DND-41 (cell line): ENCODE measurements at regions not wholly inside any gene's neighbourhood (a gene's known extent, or its start where the extent isn't known, plus 50 kb on each side); places are given as distances from the start of the nearest gene placed in this dataset.

Source experiments
- EZH2 ChIP-seq: IDR thresholded peaks from 3 replicates; pipeline ENCODE4 v1.6.1; 2012; ENCODE audit warnings: borderline replicate concordance, low read depth, mild to moderate bottlenecking, moderate library complexity, low read length, inconsistent platforms; ENCODE audit not compliant: severe bottlenecking
- TF ChIP-seq, protein P1 (sequence below): IDR thresholded peaks from 2 replicates; pipeline ENCODE4 v1.5.1; 2012; ENCODE audit warnings: borderline replicate concordance, low read length, moderate library complexity, mild to moderate bottlenecking; ENCODE audit not compliant: poor library complexity, severe bottlenecking; ENCODE audit errors: extremely low read depth

DNA sequence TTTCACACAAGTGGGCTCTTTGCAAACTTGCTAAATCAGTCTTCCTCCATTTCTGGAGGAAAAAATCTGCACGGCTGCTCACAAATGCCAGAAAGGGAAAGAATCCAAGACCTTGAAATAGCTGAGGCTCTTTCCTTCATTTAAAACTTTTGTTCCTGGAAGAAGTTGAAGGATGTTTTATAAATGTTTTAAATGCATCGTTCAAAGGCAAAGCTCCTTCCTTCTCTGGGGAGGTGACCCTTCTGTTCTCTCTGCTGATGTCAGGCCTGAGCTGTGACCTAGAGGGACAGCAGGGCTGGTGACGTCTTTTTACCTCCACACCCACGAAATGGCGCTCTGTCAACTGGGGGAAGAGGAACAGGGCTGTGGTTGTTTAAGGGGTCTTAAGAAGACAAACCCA, 376.4 kb upstream of the ZNF507 start:
- no peak for TF ChIP-seq EZH2
- TF ChIP-seq, protein P1, sequence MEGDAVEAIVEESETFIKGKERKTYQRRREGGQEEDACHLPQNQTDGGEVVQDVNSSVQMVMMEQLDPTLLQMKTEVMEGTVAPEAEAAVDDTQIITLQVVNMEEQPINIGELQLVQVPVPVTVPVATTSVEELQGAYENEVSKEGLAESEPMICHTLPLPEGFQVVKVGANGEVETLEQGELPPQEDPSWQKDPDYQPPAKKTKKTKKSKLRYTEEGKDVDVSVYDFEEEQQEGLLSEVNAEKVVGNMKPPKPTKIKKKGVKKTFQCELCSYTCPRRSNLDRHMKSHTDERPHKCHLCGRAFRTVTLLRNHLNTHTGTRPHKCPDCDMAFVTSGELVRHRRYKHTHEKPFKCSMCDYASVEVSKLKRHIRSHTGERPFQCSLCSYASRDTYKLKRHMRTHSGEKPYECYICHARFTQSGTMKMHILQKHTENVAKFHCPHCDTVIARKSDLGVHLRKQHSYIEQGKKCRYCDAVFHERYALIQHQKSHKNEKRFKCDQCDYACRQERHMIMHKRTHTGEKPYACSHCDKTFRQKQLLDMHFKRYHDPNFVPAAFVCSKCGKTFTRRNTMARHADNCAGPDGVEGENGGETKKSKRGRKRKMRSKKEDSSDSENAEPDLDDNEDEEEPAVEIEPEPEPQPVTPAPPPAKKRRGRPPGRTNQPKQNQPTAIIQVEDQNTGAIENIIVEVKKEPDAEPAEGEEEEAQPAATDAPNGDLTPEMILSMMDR = no peak
